Type B pancreatic cell (in vitro differentiated cells): ENCODE measurements at regions not wholly inside any gene's neighbourhood (a gene's known extent, or its start where the extent isn't known, plus 50 kb on each side); places are given as distances from the start of the nearest gene placed in this dataset.

Source experiments
- DNase-seq: peaks from one replicate; pipeline ENCODE4 v3.0.0; 2021; ENCODE audit warnings: mixed read lengths; ENCODE audit not compliant: unreplicated experiment; ENCODE audit errors: extremely low spot score
- H3K27ac Mint-ChIP-seq: 2 replicates; pipeline ENCODE4 v1.8.0; 2021; ENCODE audit warnings: mild to moderate bottlenecking, mixed read lengths
- H3K27me3 Mint-ChIP-seq: 2 replicates; pipeline ENCODE4 v1.8.0; 2021; ENCODE audit warnings: mixed read lengths
- H3K36me3 Mint-ChIP-seq: 2 replicates; pipeline ENCODE4 v1.8.0; 2021; ENCODE audit warnings: mixed read lengths
- H3K4me1 Mint-ChIP-seq: one replicate; pipeline ENCODE4 v1.8.0; 2021; ENCODE audit warnings: mixed read lengths; ENCODE audit not compliant: unreplicated experiment
- H3K4me3 Mint-ChIP-seq: 2 replicates; pipeline ENCODE4 v1.8.0; 2021; ENCODE audit warnings: mild to moderate bottlenecking, mixed read lengths
- H3K9me3 Mint-ChIP-seq: 2 replicates; pipeline ENCODE4 v1.8.0; 2021; ENCODE audit warnings: mixed read lengths
- TF ChIP-seq, protein P1 (sequence below): fragments of 200-600 bp; sonication (generic); conservative IDR thresholded peaks from 2 replicates; pipeline ENCODE4 v1.5.0; 2021; ENCODE audit warnings: antibody characterized with exemption, mild to moderate bottlenecking

- peaks cover 5% of the 10 kb centered on the region for H3K9me3 Mint-ChIP-seq
- DNase-seq = no peak
- no peaks in the 10 kb centered on the region for H3K4me1 Mint-ChIP-seq
- no peak overlapping the region for H3K27ac Mint-ChIP-seq
- TF ChIP-seq, protein P1, sequence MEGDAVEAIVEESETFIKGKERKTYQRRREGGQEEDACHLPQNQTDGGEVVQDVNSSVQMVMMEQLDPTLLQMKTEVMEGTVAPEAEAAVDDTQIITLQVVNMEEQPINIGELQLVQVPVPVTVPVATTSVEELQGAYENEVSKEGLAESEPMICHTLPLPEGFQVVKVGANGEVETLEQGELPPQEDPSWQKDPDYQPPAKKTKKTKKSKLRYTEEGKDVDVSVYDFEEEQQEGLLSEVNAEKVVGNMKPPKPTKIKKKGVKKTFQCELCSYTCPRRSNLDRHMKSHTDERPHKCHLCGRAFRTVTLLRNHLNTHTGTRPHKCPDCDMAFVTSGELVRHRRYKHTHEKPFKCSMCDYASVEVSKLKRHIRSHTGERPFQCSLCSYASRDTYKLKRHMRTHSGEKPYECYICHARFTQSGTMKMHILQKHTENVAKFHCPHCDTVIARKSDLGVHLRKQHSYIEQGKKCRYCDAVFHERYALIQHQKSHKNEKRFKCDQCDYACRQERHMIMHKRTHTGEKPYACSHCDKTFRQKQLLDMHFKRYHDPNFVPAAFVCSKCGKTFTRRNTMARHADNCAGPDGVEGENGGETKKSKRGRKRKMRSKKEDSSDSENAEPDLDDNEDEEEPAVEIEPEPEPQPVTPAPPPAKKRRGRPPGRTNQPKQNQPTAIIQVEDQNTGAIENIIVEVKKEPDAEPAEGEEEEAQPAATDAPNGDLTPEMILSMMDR = no peak
- H3K27me3 Mint-ChIP-seq = no peaks in the 10 kb centered on the region
- H3K36me3 Mint-ChIP-seq = no peaks in the 10 kb centered on the region
- no peak overlapping the region for H3K4me3 Mint-ChIP-seq
Measured at GRCh38 chr18:69267895-69268294, 132.8 kb upstream of the DOK6 start.

DNA sequence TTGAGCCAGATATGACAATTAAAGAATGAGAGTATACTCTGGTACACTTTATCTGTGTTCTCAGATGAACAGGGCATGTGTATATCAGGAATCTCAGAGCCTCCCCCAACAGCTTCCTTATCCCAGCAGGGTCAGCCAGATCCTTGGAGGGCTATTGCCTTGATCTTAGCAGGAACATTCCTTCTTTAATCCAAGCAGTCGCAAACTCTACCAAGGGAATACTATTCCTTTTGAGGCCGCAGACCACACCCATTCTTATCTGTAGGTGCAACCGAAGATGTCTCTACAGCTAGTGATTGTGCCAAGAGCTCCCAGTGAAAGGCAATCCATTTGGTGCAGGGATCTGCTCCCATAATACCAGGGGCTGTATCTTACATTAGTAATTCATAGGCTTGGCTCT lies 118.3 kb upstream of the DOK6 start:
- TF ChIP-seq, protein P1 = no peak
- Mint-ChIP-seq H3K9me3 (no peaks in the 10 kb centered on the region), H3K4me1 (no peaks in the 10 kb centered on the region), H3K27ac (no peak overlapping the region), H3K4me3 (no peak overlapping the region), H3K27me3 (no peaks in the 10 kb centered on the region), H3K36me3 (no peaks in the 10 kb centered on the region)
- no peak for DNase-seq

DNA sequence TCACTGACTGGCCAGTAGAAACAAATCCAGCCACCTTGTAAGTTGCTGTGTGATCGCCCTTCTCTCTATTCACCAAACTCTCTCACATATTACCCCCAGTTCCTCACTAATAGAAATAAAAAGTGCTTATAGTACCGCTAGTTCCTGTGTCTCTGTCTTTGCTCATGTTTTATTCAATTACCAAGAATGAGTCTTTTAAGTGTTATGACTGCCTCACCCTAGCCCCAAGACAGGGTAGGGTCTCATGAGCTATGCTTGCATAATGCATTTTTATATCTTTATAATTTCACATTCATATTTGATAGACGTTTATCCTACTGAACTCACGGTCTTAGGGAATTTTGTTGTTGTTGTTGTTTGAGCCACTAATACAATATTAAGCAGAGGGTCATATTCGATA lies 109.6 kb upstream of the DOK6 start:
- H3K36me3 Mint-ChIP-seq = no peaks in the 10 kb centered on the region
- no peak overlapping the region for H3K4me3 Mint-ChIP-seq
- no peaks in the 10 kb centered on the region for H3K4me1 Mint-ChIP-seq
- no peak overlapping the region for H3K27ac Mint-ChIP-seq
- no peaks in the 10 kb centered on the region for H3K27me3 Mint-ChIP-seq
- DNase-seq = no peak
- no peaks in the 10 kb centered on the region for H3K9me3 Mint-ChIP-seq
- TF ChIP-seq, protein P1 = no peak

GRCh38 chr18:69291755-69292154 lies 108.9 kb upstream of the DOK6 start:
- TF ChIP-seq, protein P1 = no peak
- H3K4me3 Mint-ChIP-seq = no peak overlapping the region
- no peak overlapping the region for H3K27ac Mint-ChIP-seq
- no peaks in the 10 kb centered on the region for H3K27me3 Mint-ChIP-seq
- H3K36me3 Mint-ChIP-seq = no peaks in the 10 kb centered on the region
- DNase-seq = no peak
- H3K9me3 Mint-ChIP-seq = peaks cover 4% of the 10 kb centered on the region
- no peaks in the 10 kb centered on the region for H3K4me1 Mint-ChIP-seq

DNA sequence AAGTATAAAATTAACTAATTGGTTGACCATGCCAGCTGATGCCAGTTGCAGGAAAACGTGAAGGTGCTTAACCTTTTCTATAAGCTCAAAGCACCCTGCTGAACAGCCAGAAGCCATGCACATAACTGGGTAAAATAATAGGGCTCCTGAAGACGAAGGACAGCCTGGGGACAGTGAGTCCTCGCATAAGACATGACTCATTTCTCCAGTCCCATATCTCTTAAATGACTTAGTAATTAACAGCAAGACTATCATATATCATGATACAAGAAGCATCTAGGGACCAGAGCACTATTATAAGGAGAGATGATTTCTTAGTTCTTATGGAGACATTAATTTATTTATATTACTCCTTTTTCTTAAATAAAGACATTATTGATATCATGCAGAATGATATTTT lies 100.5 kb upstream of the DOK6 start:
- Mint-ChIP-seq H3K4me1 (no peaks in the 10 kb centered on the region), H3K4me3 (no peak overlapping the region), H3K27ac (no peak overlapping the region), H3K9me3 (peaks cover 10% of the 10 kb centered on the region), H3K27me3 (no peaks in the 10 kb centered on the region), H3K36me3 (no peaks in the 10 kb centered on the region)
- DNase-seq = no peak
- TF ChIP-seq, protein P1 = no peak

GRCh38 chr18:69308619-69309018 lies 92.1 kb upstream of the DOK6 start:
- H3K9me3 Mint-ChIP-seq = no peaks in the 10 kb centered on the region
- no peaks in the 10 kb centered on the region for H3K27me3 Mint-ChIP-seq
- TF ChIP-seq, protein P1 = no peak
- H3K27ac Mint-ChIP-seq = no peak overlapping the region
- no peaks in the 10 kb centered on the region for H3K4me1 Mint-ChIP-seq
- no peak overlapping the region for H3K4me3 Mint-ChIP-seq
- no peaks in the 10 kb centered on the region for H3K36me3 Mint-ChIP-seq
- DNase-seq = no peak
